Activated naive CD8-positive, alpha-beta T cell treated with anti-CD3 and anti-CD28 coated beads for 36 hours (primary cell): ENCODE measurements at regions not wholly inside any gene's neighbourhood (a gene's known extent, or its start where the extent isn't known, plus 50 kb on each side); places are given as distances from the start of the nearest gene placed in this dataset.
"Not testable (repeated sequence)": the region's sequence is repeated elsewhere in the genome, so short reads cannot be mapped to it uniquely, and the experiment has no call there.

Experiments
- DNase-seq: peaks from one replicate; pipeline ENCODE4 v3.0.0; 2021
- H3K27ac Mint-ChIP-seq: one replicate; pipeline ENCODE4 v1.8.0; 2022; ENCODE audit warnings: mild to moderate bottlenecking, moderate library complexity, mixed read lengths
- H3K27me3 Mint-ChIP-seq: one replicate; pipeline ENCODE4 v1.8.0; 2022; ENCODE audit warnings: mild to moderate bottlenecking, mixed read lengths
- H3K36me3 Mint-ChIP-seq: one replicate; pipeline ENCODE4 v1.8.0; 2021; ENCODE audit warnings: mild to moderate bottlenecking, mixed read lengths
- H3K4me1 Mint-ChIP-seq: one replicate; pipeline ENCODE4 v1.8.0; 2021; ENCODE audit warnings: mixed read lengths
- H3K4me3 Mint-ChIP-seq: one replicate; pipeline ENCODE4 v1.8.0; 2022; ENCODE audit warnings: mild to moderate bottlenecking, moderate library complexity, mixed read lengths
- H3K9me3 Mint-ChIP-seq: one replicate; pipeline ENCODE4 v1.8.0; 2022; ENCODE audit warnings: mixed read lengths

GRCh38 chr7:65722361-65722792 lies 150.5 kb upstream of the VKORC1L1 start:
- no peaks in the 10 kb centered on the region for H3K9me3 Mint-ChIP-seq
- H3K4me3 Mint-ChIP-seq, result no peak overlapping the region
- DNase-seq, result peak; percentile 54
- no peak overlapping the region for H3K27ac Mint-ChIP-seq
- H3K36me3 Mint-ChIP-seq, result peaks cover 6% of the 10 kb centered on the region
- no peaks in the 10 kb centered on the region for H3K27me3 Mint-ChIP-seq
- peaks cover 2% of the 10 kb centered on the region for H3K4me1 Mint-ChIP-seq

GRCh38 chr7:65727182-65727581 lies 145.7 kb upstream of the VKORC1L1 start:
- H3K4me3 Mint-ChIP-seq, H3K4me1 Mint-ChIP-seq: not testable (repeated sequence)

GRCh38 chr7:65731129-65731528 lies 141.7 kb upstream of the VKORC1L1 start:
- no peaks in the 10 kb centered on the region for H3K27me3 Mint-ChIP-seq
- DNase-seq, result no peak
- H3K27ac Mint-ChIP-seq, result no peak overlapping the region
- H3K4me1 Mint-ChIP-seq, result peaks cover 2% of the 10 kb centered on the region
- no peaks in the 10 kb centered on the region for H3K9me3 Mint-ChIP-seq
- peak overlapping the region; percentile 33 for H3K4me3 Mint-ChIP-seq
- peaks cover 7% of the 10 kb centered on the region for H3K36me3 Mint-ChIP-seq

More at GRCh38 chr7:65727182-65727581, 145.7 kb upstream of the VKORC1L1 start:
- not testable (repeated sequence) for H3K27me3 Mint-ChIP-seq, H3K9me3 Mint-ChIP-seq, H3K36me3 Mint-ChIP-seq, DNase-seq
- peak overlapping the region; percentile 31 for H3K27ac Mint-ChIP-seq

- Mint-ChIP-seq H3K27me3 (no peaks in the 10 kb centered on the region), H3K27ac (no peak overlapping the region), H3K36me3 (peaks cover 7% of the 10 kb centered on the region), H3K4me1 (peaks cover 2% of the 10 kb centered on the region), H3K9me3 (no peaks in the 10 kb centered on the region), H3K4me3 (no peak overlapping the region)
- DNase-seq, result peak; percentile 28
These were observed 141.3 kb upstream of the VKORC1L1 start for GRCh38 chr7:65731562-65732035.

GRCh38 chr7:65744406-65744805 lies 128.5 kb upstream of the VKORC1L1 start:
- no peaks in the 10 kb centered on the region for H3K27me3 Mint-ChIP-seq
- no peak overlapping the region for H3K27ac Mint-ChIP-seq
- H3K36me3 Mint-ChIP-seq, result peaks cover 17% of the 10 kb centered on the region
- no peak overlapping the region for H3K4me3 Mint-ChIP-seq
- H3K9me3 Mint-ChIP-seq, result no peaks in the 10 kb centered on the region
- H3K4me1 Mint-ChIP-seq, result no peaks in the 10 kb centered on the region
- DNase-seq, result no peak

- Mint-ChIP-seq H3K27me3 (no peaks in the 10 kb centered on the region), H3K27ac (no peak overlapping the region), H3K4me1 (no peaks in the 10 kb centered on the region), H3K4me3 (no peak overlapping the region), H3K9me3 (no peaks in the 10 kb centered on the region), H3K36me3 (peaks cover 8% of the 10 kb centered on the region)
- no peak for DNase-seq
These were observed 126.5 kb upstream of the VKORC1L1 start for GRCh38 chr7:65746398-65746669.

GRCh38 chr7:65749039-65749438 lies 123.8 kb upstream of the VKORC1L1 start:
- Mint-ChIP-seq H3K4me3 (no peak overlapping the region), H3K9me3 (no peaks in the 10 kb centered on the region), H3K27me3 (no peaks in the 10 kb centered on the region), H3K27ac (no peak overlapping the region), H3K36me3 (peaks cover 11% of the 10 kb centered on the region), H3K4me1 (peaks cover 12% of the 10 kb centered on the region)
- DNase-seq, result no peak

GRCh38 chr7:65749518-65749917 lies 123.4 kb upstream of the VKORC1L1 start:
- Mint-ChIP-seq H3K9me3 (no peaks in the 10 kb centered on the region), H3K36me3 (peaks cover 12% of the 10 kb centered on the region), H3K27me3 (no peaks in the 10 kb centered on the region), H3K4me3 (peak overlapping the region; percentile 88), H3K27ac (no peak overlapping the region), H3K4me1 (peaks cover 14% of the 10 kb centered on the region)
- DNase-seq, result no peak

GRCh38 chr7:65750511-65751344 lies 122.1 kb upstream of the VKORC1L1 start:
- Mint-ChIP-seq H3K4me3 (peak overlapping the region; percentile 88), H3K27me3 (no peaks in the 10 kb centered on the region), H3K9me3 (no peaks in the 10 kb centered on the region)

GRCh38 chr7:65754070-65754469 lies 118.8 kb upstream of the VKORC1L1 start:
- Mint-ChIP-seq H3K4me1 (peaks cover 21% of the 10 kb centered on the region), H3K36me3 (peaks cover 21% of the 10 kb centered on the region), H3K4me3 (peak overlapping the region; percentile 37)
- H3K27me3 Mint-ChIP-seq, DNase-seq, H3K9me3 Mint-ChIP-seq, H3K27ac Mint-ChIP-seq: not testable (repeated sequence)

More at GRCh38 chr7:65750511-65751344, 122.1 kb upstream of the VKORC1L1 start:
- Mint-ChIP-seq H3K4me1 (peaks cover 15% of the 10 kb centered on the region), H3K36me3 (peaks cover 15% of the 10 kb centered on the region), H3K27ac (peak overlapping the region; percentile 97)
- DNase-seq, result peak; percentile 93

- H3K4me1 Mint-ChIP-seq, result peaks cover 17% of the 10 kb centered on the region
- not testable (repeated sequence) for H3K9me3 Mint-ChIP-seq, H3K27me3 Mint-ChIP-seq, H3K27ac Mint-ChIP-seq, DNase-seq, H3K4me3 Mint-ChIP-seq
- peaks cover 23% of the 10 kb centered on the region for H3K36me3 Mint-ChIP-seq
These were observed 113.9 kb upstream of the VKORC1L1 start for GRCh38 chr7:65758991-65759390.

- peaks cover 19% of the 10 kb centered on the region for H3K36me3 Mint-ChIP-seq
- H3K27me3 Mint-ChIP-seq, DNase-seq, H3K4me3 Mint-ChIP-seq, H3K4me1 Mint-ChIP-seq, H3K9me3 Mint-ChIP-seq: not testable (repeated sequence)
- peak overlapping the region; percentile 54 for H3K27ac Mint-ChIP-seq
These were observed 110.2 kb upstream of the VKORC1L1 start for GRCh38 chr7:65762712-65763111.

- H3K4me3 Mint-ChIP-seq, DNase-seq, H3K9me3 Mint-ChIP-seq, H3K27me3 Mint-ChIP-seq: not testable (repeated sequence)
- peak overlapping the region; percentile 54 for H3K27ac Mint-ChIP-seq
- H3K4me1 Mint-ChIP-seq, result peaks cover 11% of the 10 kb centered on the region
- peaks cover 19% of the 10 kb centered on the region for H3K36me3 Mint-ChIP-seq
These were observed 109.8 kb upstream of the VKORC1L1 start for GRCh38 chr7:65763114-65763513.

GRCh38 chr7:65770473-65771225 lies 102.2 kb upstream of the VKORC1L1 start:
- Mint-ChIP-seq H3K27ac (peak overlapping the region; percentile 89), H3K4me3 (peak overlapping the region; percentile 87)
- H3K36me3 Mint-ChIP-seq, H3K9me3 Mint-ChIP-seq, H3K27me3 Mint-ChIP-seq, H3K4me1 Mint-ChIP-seq: not testable (repeated sequence)
- DNase-seq, result peak; percentile 93

GRCh38 chr7:65771226-65771569 lies 101.7 kb upstream of the VKORC1L1 start:
- not testable (repeated sequence) for H3K4me1 Mint-ChIP-seq, H3K9me3 Mint-ChIP-seq, DNase-seq, H3K27me3 Mint-ChIP-seq, H3K36me3 Mint-ChIP-seq
- Mint-ChIP-seq H3K4me3 (peak overlapping the region; percentile 87), H3K27ac (peak overlapping the region; percentile 89)

GRCh38 chr7:65776677-65777076 lies 96.2 kb upstream of the VKORC1L1 start:
- H3K36me3 Mint-ChIP-seq, H3K27me3 Mint-ChIP-seq, H3K4me3 Mint-ChIP-seq, H3K4me1 Mint-ChIP-seq, H3K27ac Mint-ChIP-seq, H3K9me3 Mint-ChIP-seq, DNase-seq: not testable (repeated sequence)
